GM12875 (cell line): ENCODE measurements at regions not wholly inside any gene's neighbourhood (a gene's known extent, or its start where the extent isn't known, plus 50 kb on each side); places are given as distances from the start of the nearest gene placed in this dataset.

Experiments used
- H3K4me3 ChIP-seq: one replicate; pipeline ENCODE4 v1.5.1; 2011; ENCODE audit warnings: low read depth, low read length, control low read depth
- TF ChIP-seq, protein P1 (sequence below): IDR thresholded peaks from 2 replicates; pipeline ENCODE4 v1.5.1; 2011; ENCODE audit warnings: low read depth, mild to moderate bottlenecking, control low read depth, inconsistent platforms, low read length, moderate library complexity, borderline replicate concordance; ENCODE audit not compliant: insufficient read depth

DNA sequence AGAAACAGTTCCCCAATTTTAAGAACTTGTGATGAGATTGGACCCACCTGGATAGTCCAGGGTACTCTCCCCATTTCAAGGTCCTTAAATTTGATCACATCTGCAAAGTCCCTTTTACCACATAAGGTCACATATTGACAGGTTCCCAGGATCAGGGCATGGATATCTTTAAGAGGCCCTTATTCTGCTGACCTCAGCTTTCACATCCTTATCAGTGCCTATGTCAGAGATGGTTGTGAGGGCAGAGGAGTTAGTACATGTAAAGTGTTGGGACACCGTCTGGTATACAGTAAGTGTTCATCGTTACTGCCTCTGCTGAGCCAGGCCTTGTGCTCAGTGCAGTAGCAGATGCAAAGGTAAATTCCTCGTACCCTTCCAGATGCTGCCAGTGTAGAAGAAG lies 375.4 kb upstream of the ASIC2 start:
- TF ChIP-seq, protein P1, sequence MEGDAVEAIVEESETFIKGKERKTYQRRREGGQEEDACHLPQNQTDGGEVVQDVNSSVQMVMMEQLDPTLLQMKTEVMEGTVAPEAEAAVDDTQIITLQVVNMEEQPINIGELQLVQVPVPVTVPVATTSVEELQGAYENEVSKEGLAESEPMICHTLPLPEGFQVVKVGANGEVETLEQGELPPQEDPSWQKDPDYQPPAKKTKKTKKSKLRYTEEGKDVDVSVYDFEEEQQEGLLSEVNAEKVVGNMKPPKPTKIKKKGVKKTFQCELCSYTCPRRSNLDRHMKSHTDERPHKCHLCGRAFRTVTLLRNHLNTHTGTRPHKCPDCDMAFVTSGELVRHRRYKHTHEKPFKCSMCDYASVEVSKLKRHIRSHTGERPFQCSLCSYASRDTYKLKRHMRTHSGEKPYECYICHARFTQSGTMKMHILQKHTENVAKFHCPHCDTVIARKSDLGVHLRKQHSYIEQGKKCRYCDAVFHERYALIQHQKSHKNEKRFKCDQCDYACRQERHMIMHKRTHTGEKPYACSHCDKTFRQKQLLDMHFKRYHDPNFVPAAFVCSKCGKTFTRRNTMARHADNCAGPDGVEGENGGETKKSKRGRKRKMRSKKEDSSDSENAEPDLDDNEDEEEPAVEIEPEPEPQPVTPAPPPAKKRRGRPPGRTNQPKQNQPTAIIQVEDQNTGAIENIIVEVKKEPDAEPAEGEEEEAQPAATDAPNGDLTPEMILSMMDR = no peak
- no peak overlapping the region for H3K4me3 ChIP-seq

DNA sequence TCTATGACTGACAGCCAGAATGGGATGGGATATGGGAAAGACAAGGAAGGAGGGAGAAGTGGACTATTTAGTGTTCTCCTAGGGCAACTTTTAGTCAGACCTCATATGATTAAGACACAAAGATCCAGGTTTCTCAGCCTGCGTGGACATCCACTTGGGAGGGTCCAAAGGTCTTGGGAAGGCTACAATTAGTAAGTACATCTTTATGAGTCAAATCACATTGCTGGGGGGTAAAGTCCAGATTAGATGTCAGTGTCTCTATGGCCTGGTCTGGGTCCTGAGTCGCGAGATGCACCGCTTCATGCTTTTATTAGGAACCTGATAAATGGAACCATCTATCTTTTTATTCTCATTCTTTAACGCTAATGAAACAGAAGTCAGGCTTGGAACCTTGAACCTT lies 378.4 kb upstream of the ASIC2 start:
- TF ChIP-seq, protein P1 = no peak
- no peak overlapping the region for H3K4me3 ChIP-seq

DNA sequence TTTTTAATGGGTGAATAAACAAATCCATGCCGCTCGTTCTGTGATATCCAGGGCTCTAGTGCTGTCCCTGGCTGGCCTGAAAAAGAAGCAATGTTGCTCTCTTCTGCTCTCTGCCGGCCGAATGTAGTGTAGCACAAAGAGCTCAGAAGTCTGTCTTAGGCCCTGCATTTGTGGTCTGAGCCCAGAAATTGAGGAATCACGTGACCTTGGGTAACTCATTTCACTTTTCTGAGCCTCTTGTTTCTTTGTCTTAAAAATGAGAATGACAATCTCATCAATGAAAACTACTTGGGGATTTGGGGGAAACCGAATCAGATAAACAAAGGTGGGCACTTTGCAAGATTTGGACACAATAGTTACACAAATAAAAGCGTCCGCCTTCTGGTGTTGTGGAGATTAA lies 381.6 kb upstream of the ASIC2 start:
- H3K4me3 ChIP-seq = no peak overlapping the region
- TF ChIP-seq, protein P1 = peak; percentile 71

DNA sequence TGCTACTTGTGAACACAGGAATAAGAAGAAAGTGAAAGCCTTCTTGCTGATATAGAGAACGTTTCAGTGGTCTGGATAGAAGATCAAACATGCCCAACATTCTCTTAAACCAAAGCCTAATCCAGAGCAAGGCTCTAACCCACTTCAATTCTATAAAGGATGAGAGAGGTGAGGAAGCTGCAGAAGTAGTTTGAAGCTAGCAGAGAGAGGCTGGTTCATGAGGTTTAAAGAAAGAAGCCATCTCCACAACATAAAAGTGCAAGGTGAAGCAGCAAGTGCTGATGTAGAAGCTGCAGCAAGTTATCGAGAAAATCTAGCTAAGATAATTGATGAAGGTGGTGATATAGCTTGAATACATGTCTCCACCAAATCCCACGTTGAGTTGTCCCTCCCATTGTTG lies 383.3 kb upstream of the ASIC2 start:
- TF ChIP-seq, protein P1 = no peak
- no peak overlapping the region for H3K4me3 ChIP-seq

DNA sequence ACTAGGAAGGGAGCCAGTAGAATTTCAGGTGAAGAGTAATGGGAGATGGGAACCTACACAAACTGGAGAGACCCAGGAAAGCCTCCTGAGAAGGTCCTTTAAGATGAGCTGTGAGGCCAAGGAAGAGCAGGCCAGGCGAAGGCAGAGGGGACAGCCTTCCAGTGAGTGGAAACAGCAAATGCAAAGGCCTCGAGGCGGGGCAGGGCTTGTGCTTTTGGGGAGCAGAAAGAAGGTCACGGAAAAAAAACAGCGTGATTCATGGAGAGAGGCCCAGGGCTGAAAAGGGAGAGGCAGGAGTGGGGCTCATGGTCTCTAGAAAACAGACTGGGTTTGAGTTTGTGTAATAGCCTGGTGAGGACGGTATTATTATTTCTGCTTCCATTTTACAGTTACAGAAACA lies 386.5 kb upstream of the ASIC2 start:
- TF ChIP-seq, protein P1 = no peak
- H3K4me3 ChIP-seq = no peak overlapping the region

DNA sequence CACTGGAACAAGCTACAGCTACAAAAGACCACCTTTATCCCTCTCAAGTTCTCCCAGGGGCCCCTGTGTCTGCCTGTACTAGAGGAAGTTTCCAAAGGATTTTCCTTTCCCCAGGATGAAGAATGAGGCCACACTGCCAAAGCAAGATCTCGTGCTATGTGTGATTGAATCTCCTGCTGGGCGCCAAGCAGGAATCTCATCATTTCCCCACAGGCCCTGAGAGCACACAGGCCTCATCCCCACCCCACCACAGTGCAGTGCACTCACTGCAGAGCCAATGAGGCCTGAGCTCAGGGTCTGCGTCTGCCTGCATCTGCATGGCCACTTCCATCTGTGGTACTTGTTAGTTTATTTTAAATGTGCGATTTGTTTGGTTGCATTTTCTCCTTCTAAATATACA lies 387.4 kb upstream of the ASIC2 start:
- H3K4me3 ChIP-seq = no peak overlapping the region
- TF ChIP-seq, protein P1 = no peak

DNA sequence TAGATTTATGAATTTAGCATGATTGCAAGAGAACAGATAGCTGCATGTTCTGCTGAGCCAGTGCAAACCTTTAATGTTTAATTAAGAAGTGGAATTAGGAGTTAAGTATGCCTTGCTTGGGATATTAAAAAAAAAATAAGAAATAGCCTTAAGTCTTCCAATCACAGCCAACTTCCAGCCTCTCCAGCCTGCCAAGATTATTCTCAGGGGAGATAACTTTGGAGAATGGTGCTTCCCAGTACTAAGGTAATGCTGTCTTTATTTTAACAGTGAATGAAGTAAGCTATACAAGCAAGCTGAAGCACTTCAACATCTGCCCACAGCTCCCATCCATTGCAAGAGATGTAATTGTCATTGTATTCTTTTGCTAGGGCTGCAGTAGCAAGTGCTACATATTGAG lies 389.5 kb upstream of the ASIC2 start:
- TF ChIP-seq, protein P1 = no peak

More for the DNA sequence above, 389.5 kb upstream of the ASIC2 start:
- no peak overlapping the region for H3K4me3 ChIP-seq
